RWPE1 (cell line): ENCODE measurements at regions not wholly inside any gene's neighbourhood (a gene's known extent, or its start where the extent isn't known, plus 50 kb on each side); places are given as distances from the start of the nearest gene placed in this dataset.

Experiments used
- CTCF ChIA-PET: fragments of 350-600 bp; sonication (Branson Sonifier 250); formaldehyde crosslinking; extraction: SDS; loops from one replicate; lab custom pipeline; 2021; lab: Yijun Ruan, JAX
- POLR2A ChIA-PET: fragments of 400-600 bp; formaldehyde crosslinking; extraction: SDS; loops from one replicate; lab custom pipeline; 2020; ENCODE audit warnings: antibody characterized with exemption; ENCODE audit not compliant: low non-redundant PET; lab: Yijun Ruan, JAX
- DNase-seq: peaks from one replicate; pipeline ENCODE4 v3.0.0; 2012; ENCODE audit warnings: low spot score
- H3K27ac ChIP-seq: fragments of 450-650 bp; 2 replicates; pipeline ENCODE4 v1.5.1; 2017
- TF ChIP-seq, protein P1 (sequence below): fragments of 450-650 bp; conservative IDR thresholded peaks from 2 replicates; pipeline ENCODE4 v1.5.1; 2017; ENCODE audit warnings: low read depth, mild to moderate bottlenecking

DNA sequence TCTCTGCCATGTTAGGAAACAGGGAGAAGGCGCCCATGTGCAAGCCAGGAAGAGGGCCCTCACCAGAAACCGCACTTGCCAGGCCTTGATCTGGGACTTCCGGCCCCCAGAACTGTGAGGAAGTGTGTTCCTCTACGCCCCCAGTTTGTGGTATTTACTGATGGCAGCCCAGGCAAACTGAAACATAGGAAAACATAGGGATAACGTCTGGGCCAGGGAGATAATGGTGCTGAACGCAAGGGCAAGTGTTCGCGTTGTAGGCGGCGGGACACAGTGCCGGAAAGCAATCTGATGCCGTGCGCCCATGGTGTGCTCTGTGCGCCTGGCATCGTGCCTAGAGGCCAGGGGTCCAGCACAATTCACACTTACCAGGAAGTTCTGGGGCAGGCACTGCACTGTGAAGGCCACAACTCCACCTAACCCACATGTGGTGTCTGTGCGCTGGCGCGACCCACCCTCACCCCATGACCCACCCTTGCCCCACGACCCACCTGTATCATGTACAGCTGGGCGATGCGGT lies 53.6 kb downstream of the ARL6IP4 start:
- TF ChIP-seq, protein P1, sequence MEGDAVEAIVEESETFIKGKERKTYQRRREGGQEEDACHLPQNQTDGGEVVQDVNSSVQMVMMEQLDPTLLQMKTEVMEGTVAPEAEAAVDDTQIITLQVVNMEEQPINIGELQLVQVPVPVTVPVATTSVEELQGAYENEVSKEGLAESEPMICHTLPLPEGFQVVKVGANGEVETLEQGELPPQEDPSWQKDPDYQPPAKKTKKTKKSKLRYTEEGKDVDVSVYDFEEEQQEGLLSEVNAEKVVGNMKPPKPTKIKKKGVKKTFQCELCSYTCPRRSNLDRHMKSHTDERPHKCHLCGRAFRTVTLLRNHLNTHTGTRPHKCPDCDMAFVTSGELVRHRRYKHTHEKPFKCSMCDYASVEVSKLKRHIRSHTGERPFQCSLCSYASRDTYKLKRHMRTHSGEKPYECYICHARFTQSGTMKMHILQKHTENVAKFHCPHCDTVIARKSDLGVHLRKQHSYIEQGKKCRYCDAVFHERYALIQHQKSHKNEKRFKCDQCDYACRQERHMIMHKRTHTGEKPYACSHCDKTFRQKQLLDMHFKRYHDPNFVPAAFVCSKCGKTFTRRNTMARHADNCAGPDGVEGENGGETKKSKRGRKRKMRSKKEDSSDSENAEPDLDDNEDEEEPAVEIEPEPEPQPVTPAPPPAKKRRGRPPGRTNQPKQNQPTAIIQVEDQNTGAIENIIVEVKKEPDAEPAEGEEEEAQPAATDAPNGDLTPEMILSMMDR, result no peak
- ChIA-PET CTCF (interaction anchor here (0.5 kb wide), 1 partner anchor 201 kb away, joined by 3 read pairs; no protein-coding TSS in a partner anchor), POLR2A (no interaction called here)
- DNase-seq, result no peak
- H3K27ac ChIP-seq, result no peak overlapping the region

DNA sequence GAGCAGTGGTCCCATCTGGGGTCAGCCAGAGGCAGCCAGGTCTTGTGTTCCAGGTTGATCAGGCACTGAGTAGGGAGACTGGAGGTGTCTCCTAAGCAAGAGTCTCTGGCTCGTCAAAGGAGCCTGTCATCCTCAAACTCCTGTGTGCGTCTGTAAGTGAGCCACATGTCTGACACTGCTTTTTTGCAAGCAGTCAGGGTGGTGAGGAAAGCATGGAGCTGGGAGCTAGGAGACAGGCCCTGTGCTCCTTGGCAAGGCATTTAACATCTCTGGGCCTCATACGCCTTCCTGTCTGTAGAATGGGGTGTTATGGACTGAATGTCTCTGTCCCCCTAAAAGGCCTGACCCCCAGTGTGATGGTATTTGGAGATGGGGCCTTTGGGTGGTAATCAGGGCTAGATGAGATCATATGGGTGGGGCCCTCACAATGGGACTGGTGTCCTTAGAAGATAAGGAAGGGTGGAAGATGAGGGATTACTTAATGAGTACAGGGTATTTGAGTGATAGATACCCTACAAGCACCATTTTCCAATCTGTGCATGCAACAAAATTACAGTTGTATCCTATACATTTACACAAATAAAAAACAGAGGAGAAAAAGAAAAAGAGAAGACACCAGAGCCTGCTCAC lies 53.0 kb downstream of the ARL6IP4 start:
- no peak for DNase-seq
- ChIA-PET CTCF (no interaction called here), POLR2A (no interaction called here)
- TF ChIP-seq, protein P1, result no peak
- H3K27ac ChIP-seq, result no peak overlapping the region

DNA sequence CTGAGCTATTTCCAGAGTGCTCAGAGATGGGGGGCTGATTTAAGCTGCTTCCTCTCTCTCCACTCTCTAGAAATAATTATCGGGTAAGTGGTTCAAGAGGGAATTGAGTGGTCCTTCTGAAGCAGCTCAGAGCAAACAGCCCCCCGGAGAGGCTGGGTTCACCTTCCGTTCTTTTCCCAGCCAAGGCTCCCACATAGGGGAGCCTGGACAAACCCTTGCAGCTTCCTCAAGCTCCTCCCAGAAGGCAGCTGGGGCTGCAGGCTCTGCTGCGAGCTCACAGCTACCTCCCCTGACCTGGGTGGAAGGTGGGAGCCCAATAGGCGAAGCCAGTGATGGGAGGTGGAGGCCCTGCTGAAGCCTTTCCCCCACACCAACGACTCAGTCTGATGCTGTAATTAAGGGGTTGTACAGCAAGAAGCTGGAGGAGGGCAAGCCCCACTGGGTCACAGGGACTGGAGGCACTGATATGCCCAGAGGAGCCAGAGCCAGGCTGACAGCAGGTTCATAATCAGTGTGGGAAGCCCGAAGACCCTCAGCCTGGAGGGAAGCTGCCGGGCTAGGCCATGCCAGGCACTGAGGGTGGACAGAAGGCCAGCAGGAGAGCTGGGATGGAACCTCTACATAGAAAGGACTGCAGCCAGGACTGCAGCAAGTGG lies 52.4 kb downstream of the ARL6IP4 start:
- POLR2A ChIA-PET, result no interaction called here
- no peak for DNase-seq
- CTCF ChIA-PET, result no interaction called here

More for the DNA sequence above, 52.4 kb downstream of the ARL6IP4 start:
- TF ChIP-seq, protein P1, result no peak
- H3K27ac ChIP-seq, result no peak overlapping the region
